Activated naive CD4-positive, alpha-beta T cell treated with anti-CD3 and anti-CD28 coated beads for 36 hours (primary cell): ENCODE measurements at regions not wholly inside any gene's neighbourhood (a gene's known extent, or its start where the extent isn't known, plus 50 kb on each side); places are given as distances from the start of the nearest gene placed in this dataset.

Experiments
- CTCF ChIA-PET: fragments of 350-600 bp; sonication (Branson Sonifier 250); formaldehyde crosslinking; loops from one replicate; lab custom pipeline; 2021; ENCODE audit warnings: antibody characterized with exemption; lab: Charles Lee
- DNase-seq: peaks from one replicate; pipeline ENCODE4 v3.0.0-alpha.2; 2020
- H3K27ac Mint-ChIP-seq: one replicate; pipeline ENCODE4 v1.8.0; 2021; ENCODE audit warnings: mild to moderate bottlenecking, mixed read lengths
- H3K27me3 Mint-ChIP-seq: one replicate; pipeline ENCODE4 v1.8.0; 2021; ENCODE audit warnings: low read depth, mixed read lengths
- H3K36me3 Mint-ChIP-seq: one replicate; pipeline ENCODE4 v1.8.0; 2021; ENCODE audit warnings: low read depth, mixed read lengths
- H3K4me1 Mint-ChIP-seq: one replicate; pipeline ENCODE4 v1.8.0; 2021; ENCODE audit warnings: low read depth, mixed read lengths
- H3K4me3 Mint-ChIP-seq: one replicate; pipeline ENCODE4 v1.8.0; 2021; ENCODE audit warnings: mild to moderate bottlenecking, moderate library complexity, mixed read lengths
- H3K9me3 Mint-ChIP-seq: one replicate; pipeline ENCODE4 v1.8.0; 2021; ENCODE audit warnings: mixed read lengths
- intact Hi-C: fragments of 100-400 bp; cut with micrococcal nuclease; formaldehyde crosslinking; loops from one replicate; pipeline ENCODE4 v1.15.1; 2023

DNA sequence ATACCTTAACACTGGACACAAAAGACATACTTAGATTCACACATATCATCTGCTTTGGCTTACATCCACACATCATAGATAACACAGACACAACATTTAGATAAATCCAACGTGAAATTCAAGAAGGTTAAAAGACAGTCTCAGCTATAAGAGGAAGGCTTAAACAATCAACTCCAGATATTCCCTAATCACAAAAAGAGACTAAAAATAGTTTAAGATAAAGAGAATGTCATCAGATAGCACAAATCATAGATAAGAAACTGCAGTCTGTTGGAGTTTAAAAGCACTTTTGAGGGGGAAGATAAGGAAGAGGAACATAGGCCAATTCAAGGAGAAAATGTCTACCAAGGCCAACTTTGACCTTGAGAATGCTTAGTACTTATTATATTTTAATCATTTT lies 504.8 kb downstream of the JRKL start:
- Mint-ChIP-seq H3K36me3 (no peaks in the 10 kb centered on the region), H3K4me3 (no peak overlapping the region), H3K9me3 (peaks cover 9% of the 10 kb centered on the region), H3K4me1 (no peaks in the 10 kb centered on the region), H3K27me3 (no peaks in the 10 kb centered on the region), H3K27ac (no peak overlapping the region)
- CTCF ChIA-PET = no interaction called here
- no peak for DNase-seq
- intact Hi-C loops = no loop called here

DNA sequence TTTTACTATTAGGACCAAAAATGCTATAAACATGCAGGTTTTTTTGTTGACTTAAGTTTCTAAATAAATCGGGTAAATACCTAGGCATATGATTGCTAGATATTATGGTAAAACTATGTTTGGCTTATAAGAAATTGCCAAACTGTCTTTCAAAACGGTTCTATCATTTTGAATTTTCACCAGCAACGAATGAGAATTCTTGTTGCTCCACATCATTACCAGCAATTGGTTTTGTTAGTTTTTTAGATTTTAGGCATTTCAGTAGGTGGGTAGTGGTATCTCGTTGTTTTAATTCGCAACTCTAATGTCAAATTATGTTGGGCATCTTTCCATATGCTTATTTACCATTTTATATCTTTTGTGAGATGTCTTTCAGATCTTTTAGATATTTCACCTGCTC lies 510.2 kb downstream of the JRKL start:
- no peak overlapping the region for H3K4me3 Mint-ChIP-seq
- H3K36me3 Mint-ChIP-seq = no peaks in the 10 kb centered on the region
- no peak overlapping the region for H3K27ac Mint-ChIP-seq
- intact Hi-C loops = no loop called here
- peaks cover 15% of the 10 kb centered on the region for H3K9me3 Mint-ChIP-seq
- H3K27me3 Mint-ChIP-seq = no peaks in the 10 kb centered on the region
- no peaks in the 10 kb centered on the region for H3K4me1 Mint-ChIP-seq
- CTCF ChIA-PET = no interaction called here
- DNase-seq = no peak

- CTCF ChIA-PET = no interaction called here
- Mint-ChIP-seq H3K4me1 (no peaks in the 10 kb centered on the region), H3K27me3 (no peaks in the 10 kb centered on the region)
Measured at GRCh38 chr11:96905143-96905542, 515.3 kb downstream of the JRKL start.

GRCh38 chr11:96905663-96906062 lies 515.9 kb downstream of the JRKL start:
- intact Hi-C loops = no loop called here
- Mint-ChIP-seq H3K36me3 (no peaks in the 10 kb centered on the region), H3K4me3 (no peak overlapping the region), H3K27ac (no peak overlapping the region), H3K9me3 (peaks cover 4% of the 10 kb centered on the region), H3K27me3 (no peaks in the 10 kb centered on the region), H3K4me1 (no peaks in the 10 kb centered on the region)
- DNase-seq = no peak
- CTCF ChIA-PET = no interaction called here

More at GRCh38 chr11:96905143-96905542, 515.3 kb downstream of the JRKL start:
- H3K27ac Mint-ChIP-seq = no peak overlapping the region
- no peak for DNase-seq
- no peak overlapping the region for H3K4me3 Mint-ChIP-seq
- no peaks in the 10 kb centered on the region for H3K36me3 Mint-ChIP-seq
- intact Hi-C loops = no loop called here
- H3K9me3 Mint-ChIP-seq = peaks cover 6% of the 10 kb centered on the region

- intact Hi-C loops = no loop called here
- H3K36me3 Mint-ChIP-seq = no peaks in the 10 kb centered on the region
- H3K4me3 Mint-ChIP-seq = no peak overlapping the region
- no peak overlapping the region for H3K27ac Mint-ChIP-seq
- no peak for DNase-seq
- no peaks in the 10 kb centered on the region for H3K4me1 Mint-ChIP-seq
- peaks cover 4% of the 10 kb centered on the region for H3K9me3 Mint-ChIP-seq
- CTCF ChIA-PET = no interaction called here
- no peaks in the 10 kb centered on the region for H3K27me3 Mint-ChIP-seq
Measured at GRCh38 chr11:96906476-96906875, 516.7 kb downstream of the JRKL start.

DNA sequence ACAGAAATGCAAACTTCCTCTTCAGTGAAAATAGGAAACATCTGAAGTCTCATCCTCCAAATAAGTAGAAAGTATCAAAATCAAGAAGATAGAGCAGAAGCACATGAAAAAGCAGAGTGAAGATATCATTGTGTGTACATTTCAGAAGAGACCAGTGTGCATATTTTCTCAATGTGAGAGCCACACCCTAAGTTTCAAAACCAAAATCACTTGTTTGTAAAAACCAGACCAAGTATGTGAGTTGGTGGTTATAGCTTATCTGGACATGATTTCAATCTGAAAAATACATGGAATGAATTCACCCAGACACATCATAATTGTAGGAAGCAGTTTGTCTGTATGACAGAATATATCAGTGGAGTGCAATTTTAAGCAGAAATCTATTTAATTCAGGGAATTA lies 536.0 kb downstream of the JRKL start:
- CTCF ChIA-PET = no interaction called here
- H3K9me3 Mint-ChIP-seq = peaks cover 2% of the 10 kb centered on the region
- intact Hi-C loops = no loop called here
- H3K27ac Mint-ChIP-seq = no peak overlapping the region
- H3K36me3 Mint-ChIP-seq = no peaks in the 10 kb centered on the region
- H3K27me3 Mint-ChIP-seq = no peaks in the 10 kb centered on the region
- H3K4me3 Mint-ChIP-seq = no peak overlapping the region
- no peaks in the 10 kb centered on the region for H3K4me1 Mint-ChIP-seq
- no peak for DNase-seq

DNA sequence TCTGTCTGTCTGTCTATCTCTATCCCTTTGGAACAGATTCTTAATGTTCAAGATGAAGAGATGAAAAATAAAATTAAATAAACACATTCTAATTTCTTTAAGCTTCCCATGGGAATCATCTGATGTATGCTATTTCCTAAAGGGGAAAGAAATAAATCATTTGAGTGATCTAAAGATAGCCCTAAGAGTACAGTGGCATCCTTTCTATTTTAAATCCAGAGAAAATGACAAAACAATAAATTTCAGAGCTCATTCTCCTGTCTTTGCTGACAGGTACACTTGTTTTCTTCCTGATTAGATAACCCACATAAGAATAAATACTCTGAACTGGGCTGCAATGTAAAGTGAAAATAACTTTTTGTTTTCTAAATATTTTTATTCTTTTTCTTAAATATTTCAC lies 550.4 kb downstream of the JRKL start:
- DNase-seq = no peak
- no peaks in the 10 kb centered on the region for H3K27me3 Mint-ChIP-seq
- H3K36me3 Mint-ChIP-seq = no peaks in the 10 kb centered on the region
- H3K4me1 Mint-ChIP-seq = no peaks in the 10 kb centered on the region
- CTCF ChIA-PET = no interaction called here
- no peak overlapping the region for H3K27ac Mint-ChIP-seq
- peaks cover 1% of the 10 kb centered on the region for H3K9me3 Mint-ChIP-seq
- no peak overlapping the region for H3K4me3 Mint-ChIP-seq
- intact Hi-C loops = no loop called here

GRCh38 chr11:96942855-96943254 lies 553.0 kb downstream of the JRKL start:
- CTCF ChIA-PET = no interaction called here
- no peak overlapping the region for H3K27ac Mint-ChIP-seq
- H3K36me3 Mint-ChIP-seq = no peaks in the 10 kb centered on the region
- no peak for DNase-seq
- intact Hi-C loops = no loop called here
- peaks cover 1% of the 10 kb centered on the region for H3K9me3 Mint-ChIP-seq
- H3K4me1 Mint-ChIP-seq = no peaks in the 10 kb centered on the region
- no peaks in the 10 kb centered on the region for H3K27me3 Mint-ChIP-seq
- H3K4me3 Mint-ChIP-seq = no peak overlapping the region

DNA sequence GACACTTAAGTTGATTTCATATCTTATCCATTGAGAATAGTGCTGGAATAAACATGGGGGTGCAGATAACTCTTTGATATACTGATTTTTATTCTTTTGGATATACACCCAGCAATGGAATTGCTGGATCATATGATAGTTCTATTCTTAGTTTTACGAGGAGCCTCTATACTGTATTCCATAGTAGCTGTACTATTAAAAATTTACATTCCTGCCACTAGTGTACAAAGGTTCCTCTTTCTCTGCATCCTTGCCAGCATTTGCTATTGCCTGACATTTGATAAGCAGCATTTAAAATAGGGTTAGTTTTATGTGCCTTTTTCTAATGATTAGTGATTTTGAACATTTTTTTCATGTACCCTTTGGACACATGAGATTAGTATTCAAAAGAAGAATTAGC lies 554.2 kb downstream of the JRKL start:
- no peak for DNase-seq
- H3K27me3 Mint-ChIP-seq = no peaks in the 10 kb centered on the region
- no peaks in the 10 kb centered on the region for H3K4me1 Mint-ChIP-seq
- CTCF ChIA-PET = no interaction called here
- H3K36me3 Mint-ChIP-seq = no peaks in the 10 kb centered on the region
- intact Hi-C loops = no loop called here
- peaks cover 1% of the 10 kb centered on the region for H3K9me3 Mint-ChIP-seq
- H3K4me3 Mint-ChIP-seq = no peak overlapping the region
- H3K27ac Mint-ChIP-seq = no peak overlapping the region

DNA sequence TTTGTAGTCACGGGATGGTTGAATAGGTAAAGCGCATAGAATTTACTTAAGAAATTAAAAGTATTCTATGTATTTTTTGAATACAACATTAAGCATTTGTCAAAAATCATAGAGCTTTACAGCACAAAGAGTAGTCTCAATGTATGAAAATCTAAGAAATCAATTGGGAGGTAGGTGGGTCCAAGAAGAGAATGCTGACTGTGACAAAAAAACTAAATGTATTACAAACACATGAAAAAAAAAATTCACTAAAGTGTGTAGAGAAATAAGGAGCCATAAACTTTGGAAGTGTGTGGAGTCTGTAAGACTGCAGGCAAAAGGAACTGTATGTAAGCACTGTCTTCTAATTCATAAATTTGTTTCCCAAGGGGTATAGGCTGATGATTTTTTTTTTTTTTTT lies 558.3 kb downstream of the JRKL start:
- Mint-ChIP-seq H3K4me1 (no peaks in the 10 kb centered on the region), H3K36me3 (no peaks in the 10 kb centered on the region), H3K27ac (no peak overlapping the region), H3K9me3 (peaks cover 1% of the 10 kb centered on the region), H3K27me3 (no peaks in the 10 kb centered on the region), H3K4me3 (no peak overlapping the region)
- intact Hi-C loops = no loop called here
- CTCF ChIA-PET = no interaction called here
- no peak for DNase-seq

- no peak for DNase-seq
- H3K4me1 Mint-ChIP-seq = no peaks in the 10 kb centered on the region
- H3K4me3 Mint-ChIP-seq = no peak overlapping the region
- H3K27me3 Mint-ChIP-seq = no peaks in the 10 kb centered on the region
- H3K9me3 Mint-ChIP-seq = no peaks in the 10 kb centered on the region
- no peak overlapping the region for H3K27ac Mint-ChIP-seq
- CTCF ChIA-PET = no interaction called here
- intact Hi-C loops = no loop called here
- no peaks in the 10 kb centered on the region for H3K36me3 Mint-ChIP-seq
Measured at GRCh38 chr11:96949464-96949863, 559.7 kb downstream of the JRKL start.

DNA sequence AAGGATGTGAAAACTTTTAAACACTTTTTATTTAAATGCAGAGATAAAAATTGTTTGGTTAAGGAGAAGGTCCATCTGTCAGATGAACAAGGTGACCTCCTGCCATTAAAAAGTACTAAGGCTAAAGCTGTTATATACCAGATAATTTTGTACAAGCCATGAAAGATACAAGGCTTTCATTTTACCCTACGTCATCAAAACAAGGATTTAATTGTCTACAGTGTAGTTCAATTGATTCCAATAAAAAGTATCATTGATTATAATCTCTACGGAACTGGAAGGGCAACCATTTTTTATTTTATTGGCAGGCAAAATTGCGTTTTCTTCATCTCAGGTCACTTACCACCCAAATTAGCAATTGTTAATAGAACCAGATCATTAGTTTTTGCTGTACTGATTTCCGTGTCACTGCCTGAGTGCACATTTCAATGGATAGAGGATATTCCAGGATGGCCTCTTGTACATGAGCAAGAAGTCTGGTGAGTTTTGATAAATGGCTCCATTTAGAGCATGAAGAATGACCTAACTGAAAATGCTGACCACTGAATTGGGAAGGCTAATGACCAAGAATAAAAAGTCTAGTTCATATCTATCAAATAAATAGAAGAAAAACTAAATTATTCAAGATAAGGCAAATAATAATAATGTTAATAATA lies 564.9 kb downstream of the JRKL start:
- H3K27me3 Mint-ChIP-seq = no peaks in the 10 kb centered on the region
- intact Hi-C loops = no loop called here
- CTCF ChIA-PET = no interaction called here
- DNase-seq = no peak
- H3K27ac Mint-ChIP-seq = no peak overlapping the region
- no peak overlapping the region for H3K4me3 Mint-ChIP-seq
- no peaks in the 10 kb centered on the region for H3K9me3 Mint-ChIP-seq
- H3K36me3 Mint-ChIP-seq = no peaks in the 10 kb centered on the region
- H3K4me1 Mint-ChIP-seq = no peaks in the 10 kb centered on the region

DNA sequence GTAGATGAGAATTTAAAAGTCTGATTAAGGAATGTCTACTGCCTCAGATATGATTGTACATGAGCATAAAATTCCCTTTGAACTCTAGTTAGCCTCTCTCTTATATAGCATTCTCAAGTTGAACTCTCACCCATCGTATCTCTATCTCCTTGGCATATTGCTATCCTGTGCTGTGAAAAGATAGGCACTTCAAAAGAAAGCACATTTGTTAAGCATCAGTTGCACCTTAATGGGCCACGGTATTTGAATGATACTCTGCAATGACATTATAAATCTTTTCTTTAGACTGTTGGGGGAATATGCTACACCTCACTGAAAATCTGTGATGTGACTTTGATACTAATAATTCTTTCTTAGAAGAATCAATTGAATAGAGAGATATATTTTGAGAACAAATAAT lies 570.7 kb downstream of the JRKL start:
- no peaks in the 10 kb centered on the region for H3K4me1 Mint-ChIP-seq
- no peak overlapping the region for H3K4me3 Mint-ChIP-seq
- H3K27ac Mint-ChIP-seq = no peak overlapping the region
- peaks cover 1% of the 10 kb centered on the region for H3K9me3 Mint-ChIP-seq
- intact Hi-C loops = no loop called here
- H3K27me3 Mint-ChIP-seq = no peaks in the 10 kb centered on the region
- CTCF ChIA-PET = no interaction called here
- no peaks in the 10 kb centered on the region for H3K36me3 Mint-ChIP-seq
- no peak for DNase-seq
